SK-N-SH (cell line): ENCODE measurements at regions not wholly inside any gene's neighbourhood (a gene's known extent, or its start where the extent isn't known, plus 50 kb on each side); places are given as distances from the start of the nearest gene placed in this dataset.

ENCODE experiments used
- CTCF ChIA-PET: fragments of 300-600, 350-600 bp; formaldehyde crosslinking; extraction: SDS; loops from one replicate; lab custom pipeline; 2021; lab: Yijun Ruan, JAX
- POLR2A ChIA-PET: fragments of 350-600 bp; sonication (Branson Sonifier 250); formaldehyde crosslinking; extraction: SDS; loops from one replicate; lab custom pipeline; 2020; ENCODE audit warnings: antibody characterized with exemption, inconsistent platforms; lab: Yijun Ruan, JAX
- DNase-seq: peaks from one replicate; pipeline ENCODE4 v3.0.0; 2012
- H2AFZ ChIP-seq: fragments of 200-600 bp; sonication (generic); 2 replicates; pipeline ENCODE4 v1.8.1; 2016; ENCODE audit warnings: antibody characterized with exemption, mild to moderate bottlenecking, low read depth
- H3F3A ChIP-seq: fragments of 200-600 bp; sonication (generic); replicated peaks from 2 replicates; pipeline ENCODE3; 2016; ENCODE audit warnings: antibody characterized with exemption, mild to moderate bottlenecking; ENCODE audit not compliant: insufficient read depth
- H3K27ac ChIP-seq, 2 experiments: fragments of 200-500 bp in 1 of 2; fragments of 200-600 bp in 1 of 2; sonication (Bioruptor generic) in 1 of 2; sonication (generic), shearing (Covaris generic) in 1 of 2; 2 replicates each; pipeline versions ENCODE4 v1.5.1 to v1.6.1; 2014 to 2016; ENCODE audit warnings: low read depth in 2 of 2, inconsistent platforms in 1 of 2, low read length in 1 of 2, mild to moderate bottlenecking in 1 of 2, mixed read lengths in 1 of 2
- H3K27me3 ChIP-seq: fragments of 200-600 bp; sonication (generic), shearing (Covaris generic); 2 replicates; pipeline ENCODE4 v1.6.1; 2016; ENCODE audit warnings: mixed run types; ENCODE audit not compliant: insufficient read depth
- H3K36me3 ChIP-seq, 2 experiments: fragments of 200-500 bp in 1 of 2; fragments of 200-600 bp in 1 of 2; sonication (Bioruptor generic) in 1 of 2; sonication (generic) in 1 of 2; replicated peaks in 1 of 2; 2 replicates each; pipeline versions ENCODE3 to v1.5.1; 2014 to 2016; ENCODE audit warnings: low read length in 1 of 2, mild to moderate bottlenecking in 1 of 2; ENCODE audit not compliant: insufficient read depth in 2 of 2, control insufficient read depth in 1 of 2
- H3K4me1 ChIP-seq, 2 experiments: fragments of 200-500 bp in 1 of 2; fragments of 200-600 bp in 1 of 2; sonication (Bioruptor generic) in 1 of 2; sonication (generic), shearing (Covaris generic) in 1 of 2; 2 replicates each; pipeline versions ENCODE4 v1.5.1 to v1.6.1; 2014 to 2016; ENCODE audit warnings: low read depth in 1 of 2, low read length in 1 of 2, mixed run types in 1 of 2; ENCODE audit not compliant: insufficient read depth in 2 of 2, control insufficient read depth in 1 of 2
- H3K4me2 ChIP-seq: fragments of 200-600 bp; sonication (generic), shearing (Covaris generic); 2 replicates; pipeline ENCODE4 v1.6.1; 2017; ENCODE audit warnings: mixed run types
- H3K4me3 ChIP-seq, 2 experiments: fragments of 200-500 bp in 1 of 2; fragments of 200-600 bp in 1 of 2; sonication (Bioruptor generic) in 1 of 2; sonication (generic), shearing (Covaris generic) in 1 of 2; 2 replicates each; pipeline versions ENCODE4 v1.5.1 to v1.8.1; 2014 to 2016; ENCODE audit warnings: low read depth in 2 of 2, inconsistent platforms in 1 of 2, low read length in 1 of 2, mild to moderate bottlenecking in 1 of 2, mixed read lengths in 1 of 2, moderate library complexity in 1 of 2
- H3K79me2 ChIP-seq: fragments of 200-600 bp; sonication (generic); 2 replicates; pipeline ENCODE4 v1.8.1; 2017; ENCODE audit warnings: mild to moderate bottlenecking; ENCODE audit not compliant: insufficient read depth
- H3K9ac ChIP-seq: fragments of 200-600 bp; sonication (generic); 2 replicates; pipeline ENCODE4 v1.6.1; 2017; ENCODE audit warnings: mixed run types
- H3K9me2 ChIP-seq: fragments of 200-600 bp; sonication (generic); 2 replicates; pipeline ENCODE4 v1.6.1; 2017; ENCODE audit warnings: mixed run types
- H3K9me3 ChIP-seq: fragments of 200-600 bp; sonication (generic); 2 replicates; pipeline ENCODE4 v1.6.1; 2017; ENCODE audit warnings: mixed run types, mild to moderate bottlenecking, moderate library complexity
- H4K20me1 ChIP-seq: fragments of 200-600 bp; sonication (generic); 2 replicates; pipeline ENCODE4 v1.6.1; 2017; ENCODE audit warnings: mild to moderate bottlenecking, mixed run types; ENCODE audit not compliant: insufficient read depth
- CTCF ChIP-seq: fragments of 200-600 bp; sonication (generic); IDR thresholded peaks from 2 replicates; pipeline ENCODE4 v1.6.1; 2017; ENCODE audit warnings: antibody characterized with exemption, mild to moderate bottlenecking, moderate library complexity
- ELF1 ChIP-seq: IDR thresholded peaks from 2 replicates; pipeline ENCODE4 v1.4.0; 2012
- EP300 ChIP-seq, 2 experiments: IDR thresholded peaks; 2 replicates each; pipeline versions ENCODE4 v1.4.0 to v1.6.1; 2012; ENCODE audit warnings: borderline replicate concordance in 1 of 2, low read depth in 1 of 2, low read length in 1 of 2
- JUND ChIP-seq: IDR thresholded peaks from 2 replicates; pipeline ENCODE4 v1.4.0; 2012
- NFIC ChIP-seq: IDR thresholded peaks from 2 replicates; pipeline ENCODE4 v1.4.0; 2012; ENCODE audit warnings: borderline replicate concordance
- RFX5 ChIP-seq: IDR thresholded peaks from 2 replicates; pipeline ENCODE4 v1.6.1; 2012; ENCODE audit warnings: mild to moderate bottlenecking, improper control_type of control experiment, low read length
- SIN3A ChIP-seq: IDR thresholded peaks from 2 replicates; pipeline ENCODE4 v1.6.1; 2012; ENCODE audit warnings: low read depth, mild to moderate bottlenecking, low read length, moderate library complexity, borderline replicate concordance
- SMC3 ChIP-seq: IDR thresholded peaks from 2 replicates; pipeline ENCODE4 v1.6.1; 2012; ENCODE audit warnings: low read depth, low read length, improper control_type of control experiment
- TCF12 ChIP-seq: IDR thresholded peaks from 2 replicates; pipeline ENCODE4 v1.4.0; 2012
- TEAD4 ChIP-seq: IDR thresholded peaks from 2 replicates; pipeline ENCODE4 v1.4.0; 2012; ENCODE audit warnings: mild to moderate bottlenecking, borderline replicate concordance; ENCODE audit not compliant: insufficient read depth
- USF2 ChIP-seq: fragments of 150-350 bp; IDR thresholded peaks from 2 replicates; pipeline ENCODE4 v1.6.1; 2017; ENCODE audit warnings: antibody characterized with exemption, low read length, low read depth, borderline replicate concordance
- ZBTB33 ChIP-seq: IDR thresholded peaks from 2 replicates; pipeline ENCODE4 v1.4.0; 2012; ENCODE audit warnings: low read depth, borderline replicate concordance
- WGBS: methylation state at CpG from one replicate; pipeline ENCODE4 v1.1.6; 2017; ENCODE audit warnings: low lambda C conversion rate; 5-methylcytosine and 5-hydroxymethylcytosine counted together

DNA sequence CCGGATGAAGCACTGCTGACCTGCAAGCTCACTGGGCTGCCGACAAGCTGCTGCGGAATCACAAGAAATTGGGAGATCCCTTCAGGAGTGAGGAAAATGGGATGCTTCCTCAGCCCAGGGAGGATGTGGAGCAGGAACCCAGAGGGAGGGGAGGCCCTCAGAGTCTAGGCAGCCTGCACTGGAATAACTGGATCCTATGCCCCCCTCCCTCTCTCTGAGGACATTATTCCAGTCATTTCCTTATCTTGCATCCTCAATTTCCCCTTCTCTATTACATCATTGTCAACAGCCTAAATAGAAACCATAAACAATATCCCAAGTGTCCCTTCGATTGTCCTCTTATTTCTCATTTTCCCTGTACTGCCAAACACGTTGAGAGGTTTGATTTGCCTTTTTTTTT, 169.0 kb downstream of the OPA1 start:
- Histone ChIP-seq H3F3A (no peaks in the 10 kb centered on the region), H3K4me1 (no peaks in the 10 kb centered on the region; a peak in 1 of 4 replicates), H3K4me3 (no peak overlapping the region), H3K27ac (no peak overlapping the region), H3K27me3 (no peaks in the 10 kb centered on the region), H3K79me2 (no peaks in the 10 kb centered on the region), H3K9ac (no peak overlapping the region), H3K36me3 (no peaks in the 10 kb centered on the region), H4K20me1 (no peaks in the 10 kb centered on the region), H3K4me2 (no peak overlapping the region), H3K9me3 (no peaks in the 10 kb centered on the region), H3K9me2 (no peaks in the 10 kb centered on the region), H2AFZ (no peak overlapping the region)
- POLR2A ChIA-PET, result no interaction called here
- 63% methylated on average over 5 of the region's 5 CpGs for WGBS
- TF ChIP-seq SMC3, result no peak
- TF ChIP-seq TCF12, result no peak
- TF ChIP-seq EP300 (IDR thresholded peaks at IDR 0.05; ENCODE audit: borderline replicate concordance in 1 of 2, low read depth in 1 of 2, low read length in 1 of 2), result no peak
- TF ChIP-seq JUND, result no peak
- CTCF ChIA-PET, result no interaction called here
- no peak for DNase-seq

DNA sequence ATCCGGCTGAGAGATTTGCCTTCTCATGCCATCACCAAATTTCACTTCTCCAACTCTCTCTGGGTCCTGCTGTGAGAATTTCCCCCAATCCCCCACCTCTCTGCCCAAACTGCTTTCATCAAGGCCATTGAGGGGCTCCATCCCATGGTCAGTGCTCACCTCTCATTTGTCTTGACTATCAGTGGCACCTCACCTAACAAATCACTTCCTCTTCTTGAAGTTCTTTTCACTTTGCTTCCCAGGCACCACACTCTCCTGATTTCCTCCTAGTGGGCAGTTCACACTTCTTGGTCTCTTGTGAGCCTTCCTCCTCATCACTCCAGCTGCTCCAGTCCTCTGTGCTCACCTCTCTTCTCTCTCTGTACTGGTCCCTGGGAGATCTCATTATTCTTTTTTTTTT, 169.6 kb downstream of the OPA1 start:
- Histone ChIP-seq H3K79me2 (no peaks in the 10 kb centered on the region), H3K4me3 (no peak overlapping the region), H3F3A (no peaks in the 10 kb centered on the region), H3K36me3 (no peaks in the 10 kb centered on the region), H3K9me2 (no peaks in the 10 kb centered on the region), H3K27me3 (no peaks in the 10 kb centered on the region), H3K9me3 (no peaks in the 10 kb centered on the region), H3K27ac (no peak overlapping the region), H3K4me2 (no peak overlapping the region), H3K9ac (no peak overlapping the region), H2AFZ (no peak overlapping the region), H3K4me1 (no peaks in the 10 kb centered on the region; a peak in 1 of 4 replicates), H4K20me1 (no peaks in the 10 kb centered on the region)
- WGBS, result 64% methylated on average over 1 of the region's 1 CpG
- CTCF ChIA-PET, result interaction anchor here (1.4 kb wide), 1 partner anchor 553 kb away, joined by 5 read pairs; no protein-coding TSS in a partner anchor
- POLR2A ChIA-PET, result no interaction called here
- TF ChIP-seq NFIC (no peak), ELF1 (no peak), ZBTB33 (no peak), SIN3A (no peak), TEAD4 (no peak), CTCF (no peak), USF2 (no peak), RFX5 (no peak)
- DNase-seq, result no peak
